GM10266 (cell line): ENCODE measurements at regions not wholly inside any gene's neighbourhood (a gene's known extent, or its start where the extent isn't known, plus 50 kb on each side); places are given as distances from the start of the nearest gene placed in this dataset.

Experiments used
- DNase-seq: peaks from one replicate; pipeline ENCODE4 v3.0.0; 2012; ENCODE audit errors: extremely low spot score
- TF ChIP-seq, protein P1 (sequence below): IDR thresholded peaks from 2 replicates; pipeline ENCODE4 v1.5.1; 2012; ENCODE audit warnings: mild to moderate bottlenecking, low read depth; ENCODE audit not compliant: control insufficient read depth, insufficient read depth; ENCODE audit errors: missing control alignments

DNA sequence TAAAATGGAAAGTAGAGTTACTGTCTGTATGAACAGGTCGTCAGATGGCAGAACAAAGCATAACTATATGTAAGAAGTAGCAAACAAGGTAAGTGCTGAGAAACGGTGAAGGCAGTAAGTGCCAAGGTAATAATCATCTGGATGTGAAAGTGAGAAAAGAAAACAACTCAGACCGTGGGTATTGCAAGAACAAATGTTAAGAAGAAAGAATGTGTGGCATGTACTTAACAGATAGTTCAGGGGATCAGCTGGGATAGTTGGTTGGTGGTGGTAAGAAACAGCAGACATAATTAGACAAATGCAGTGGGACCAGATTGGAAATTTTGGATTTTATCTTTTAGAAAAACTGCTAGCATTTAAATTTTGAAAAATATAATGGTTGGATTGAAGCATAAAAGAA is 375.8 kb upstream of the NXPH2 start:
- TF ChIP-seq, protein P1, sequence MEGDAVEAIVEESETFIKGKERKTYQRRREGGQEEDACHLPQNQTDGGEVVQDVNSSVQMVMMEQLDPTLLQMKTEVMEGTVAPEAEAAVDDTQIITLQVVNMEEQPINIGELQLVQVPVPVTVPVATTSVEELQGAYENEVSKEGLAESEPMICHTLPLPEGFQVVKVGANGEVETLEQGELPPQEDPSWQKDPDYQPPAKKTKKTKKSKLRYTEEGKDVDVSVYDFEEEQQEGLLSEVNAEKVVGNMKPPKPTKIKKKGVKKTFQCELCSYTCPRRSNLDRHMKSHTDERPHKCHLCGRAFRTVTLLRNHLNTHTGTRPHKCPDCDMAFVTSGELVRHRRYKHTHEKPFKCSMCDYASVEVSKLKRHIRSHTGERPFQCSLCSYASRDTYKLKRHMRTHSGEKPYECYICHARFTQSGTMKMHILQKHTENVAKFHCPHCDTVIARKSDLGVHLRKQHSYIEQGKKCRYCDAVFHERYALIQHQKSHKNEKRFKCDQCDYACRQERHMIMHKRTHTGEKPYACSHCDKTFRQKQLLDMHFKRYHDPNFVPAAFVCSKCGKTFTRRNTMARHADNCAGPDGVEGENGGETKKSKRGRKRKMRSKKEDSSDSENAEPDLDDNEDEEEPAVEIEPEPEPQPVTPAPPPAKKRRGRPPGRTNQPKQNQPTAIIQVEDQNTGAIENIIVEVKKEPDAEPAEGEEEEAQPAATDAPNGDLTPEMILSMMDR: no peak
- no peak for DNase-seq

DNA sequence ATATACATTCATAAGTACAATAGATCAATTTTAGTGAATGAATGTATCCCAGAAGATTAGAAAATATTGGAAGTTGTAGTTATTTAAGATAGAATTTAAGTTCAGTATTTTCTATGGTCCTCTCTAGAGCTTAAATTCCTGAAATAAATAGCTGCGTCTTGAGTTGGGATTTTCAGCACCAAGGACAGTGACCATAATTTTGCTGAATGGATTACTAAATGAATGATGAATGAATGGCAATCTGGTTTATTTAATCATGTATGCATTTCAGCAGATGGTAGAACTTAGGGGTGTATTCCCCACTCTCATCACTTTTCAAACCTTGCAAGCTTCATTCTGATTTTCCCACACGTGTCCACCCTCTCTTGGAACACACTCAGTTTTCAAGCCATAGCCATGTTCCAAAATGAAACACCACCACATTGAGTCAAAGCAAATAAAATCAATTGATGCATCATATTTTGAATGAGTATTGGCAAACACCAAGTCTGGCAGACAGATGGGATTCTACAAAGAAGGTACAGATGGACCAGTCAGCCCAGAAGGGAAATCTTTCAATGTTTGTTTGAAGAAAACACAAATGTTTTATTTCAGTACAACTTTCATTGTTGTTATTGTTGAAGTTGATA is 362.2 kb upstream of the NXPH2 start:
- TF ChIP-seq, protein P1: no peak
- no peak for DNase-seq

DNA sequence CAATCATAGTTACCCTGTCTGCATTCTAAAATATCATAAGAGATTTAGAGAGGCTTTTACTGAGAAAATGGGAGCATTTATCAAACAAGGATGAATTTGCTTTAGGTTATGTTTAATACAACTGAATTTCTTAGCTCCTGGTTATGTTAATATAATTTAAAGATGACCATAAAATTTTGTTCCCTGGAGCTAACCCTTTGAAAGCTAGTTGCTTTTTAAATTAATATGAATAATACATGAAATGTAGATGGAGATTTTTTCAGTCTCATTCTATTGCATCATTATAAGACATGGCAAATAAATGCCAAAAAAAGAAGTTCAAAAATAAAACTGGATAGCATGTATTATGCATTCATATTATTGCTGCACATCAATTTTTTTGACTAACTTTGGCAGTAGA is 344.1 kb upstream of the NXPH2 start:
- DNase-seq: no peak
- TF ChIP-seq, protein P1: no peak

DNA sequence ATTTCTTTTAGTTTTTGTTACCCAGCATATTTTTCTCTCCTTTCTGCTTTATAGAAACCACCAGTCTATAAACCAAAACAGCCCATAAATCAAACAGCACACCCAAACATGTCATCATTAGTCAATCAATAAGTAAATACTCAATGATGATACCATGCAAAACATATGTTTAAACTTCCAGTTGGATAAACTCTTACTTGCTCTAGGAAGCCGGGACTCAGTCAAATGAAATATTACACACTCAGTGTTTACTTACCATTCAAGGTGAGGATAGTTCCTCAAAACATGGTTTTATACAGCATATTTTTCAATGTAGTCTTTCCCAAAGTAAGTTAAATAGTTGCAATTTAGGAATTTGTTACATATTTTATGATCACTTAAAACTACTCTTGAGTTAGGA is 343.6 kb upstream of the NXPH2 start:
- DNase-seq: no peak
- TF ChIP-seq, protein P1: no peak

DNA sequence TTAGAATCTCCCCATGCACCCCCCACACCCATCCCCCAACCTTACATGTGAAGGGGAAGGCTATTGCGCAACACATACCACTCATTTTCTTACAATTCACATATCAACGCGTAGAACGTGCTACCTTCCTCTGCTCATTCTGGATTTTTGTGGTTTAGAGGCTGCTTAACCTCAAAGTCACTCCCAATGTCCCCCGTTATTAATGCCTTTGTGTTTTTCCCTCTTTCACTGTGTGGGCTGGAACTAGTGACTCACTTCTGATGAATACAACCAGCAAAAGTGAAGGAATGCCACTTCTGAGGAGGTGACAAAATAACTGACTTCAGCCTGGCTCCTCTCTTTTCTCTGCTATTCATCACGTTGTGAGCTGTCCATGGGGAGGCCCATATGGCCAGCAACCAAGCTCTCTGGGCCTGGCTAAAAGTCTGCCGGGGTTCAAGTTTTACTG is 342.5 kb upstream of the NXPH2 start:
- DNase-seq: no peak
- TF ChIP-seq, protein P1: no peak

DNA sequence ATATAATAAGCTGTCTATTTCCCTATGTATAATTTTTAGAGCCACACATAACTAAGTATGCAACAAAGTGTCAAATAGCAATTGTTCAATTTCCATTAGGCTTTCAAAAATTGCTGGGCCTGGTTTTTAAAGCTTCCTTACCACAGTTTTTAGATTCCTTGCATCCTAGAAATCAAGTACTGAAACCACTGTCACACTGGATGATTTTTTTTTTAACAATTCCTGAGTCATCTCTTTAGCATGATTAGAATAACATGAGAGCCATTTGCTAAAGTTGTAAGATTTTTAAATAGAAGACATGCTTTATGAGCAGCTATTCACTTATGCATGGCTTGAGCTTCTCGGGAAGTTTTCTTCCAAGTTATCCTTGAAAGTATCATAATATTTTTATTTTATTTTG is 319.5 kb upstream of the NXPH2 start:
- no peak for DNase-seq
- TF ChIP-seq, protein P1: no peak

DNA sequence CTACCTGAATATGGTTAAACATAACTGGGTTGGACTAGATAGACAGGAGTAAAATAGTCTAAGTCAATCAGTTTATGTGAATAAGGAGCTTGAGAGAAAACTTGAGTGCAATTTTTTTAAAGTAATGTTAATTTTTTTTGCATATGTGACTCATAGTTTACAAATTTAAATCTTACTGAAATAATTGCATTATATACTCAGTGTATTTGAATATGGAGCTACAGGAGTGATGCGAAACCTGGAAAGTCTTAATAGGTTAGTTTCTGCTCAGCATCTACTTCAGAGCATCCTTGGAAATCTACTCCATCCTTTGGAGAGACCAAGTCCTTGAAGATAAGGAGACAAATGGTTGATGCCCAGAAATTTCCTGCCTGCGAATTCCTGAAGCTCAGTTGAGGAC is 318.8 kb upstream of the NXPH2 start:
- TF ChIP-seq, protein P1: no peak
- DNase-seq: no peak
